GM23248 (cell line): ENCODE measurements at regions not wholly inside any gene's neighbourhood (a gene's known extent, or its start where the extent isn't known, plus 50 kb on each side); places are given as distances from the start of the nearest gene placed in this dataset.

Experiments
- EZH2 ChIP-seq: fragments of 200-600 bp; sonication (generic); IDR thresholded peaks from 2 replicates; pipeline ENCODE4 v1.6.1; 2018; ENCODE audit warnings: antibody characterized with exemption, mild to moderate bottlenecking; ENCODE audit not compliant: insufficient read depth, poor library complexity, severe bottlenecking
- EZH2phosphoT487 ChIP-seq: fragments of 200-600 bp; sonication (generic); IDR thresholded peaks from 2 replicates; pipeline ENCODE4 v1.6.1; 2018; ENCODE audit warnings: antibody characterized with exemption, moderate library complexity, mild to moderate bottlenecking, low read depth; ENCODE audit not compliant: insufficient read depth

GRCh38 chrX:110511238-110511637, 152.6 kb downstream of the RTL9 start:
- no peak for TF ChIP-seq EZH2
- no peak for TF ChIP-seq EZH2phosphoT487
